PC-3 (cell line): ENCODE measurements at regions not wholly inside any gene's neighbourhood (a gene's known extent, or its start where the extent isn't known, plus 50 kb on each side); places are given as distances from the start of the nearest gene placed in this dataset.

Experiments
- EZH2phosphoT487 ChIP-seq: fragments of 300-600 bp; sonication (generic); IDR thresholded peaks from 2 replicates; pipeline ENCODE4 v1.6.1; 2018; ENCODE audit warnings: mild to moderate bottlenecking, antibody characterized with exemption, low read length, borderline replicate concordance
- TF ChIP-seq, protein P1 (sequence below): fragments of 300-600 bp; sonication (generic); conservative IDR thresholded peaks from 2 replicates; pipeline ENCODE4 v1.5.1; 2017; ENCODE audit warnings: antibody characterized with exemption, low read depth, mild to moderate bottlenecking, low read length

DNA sequence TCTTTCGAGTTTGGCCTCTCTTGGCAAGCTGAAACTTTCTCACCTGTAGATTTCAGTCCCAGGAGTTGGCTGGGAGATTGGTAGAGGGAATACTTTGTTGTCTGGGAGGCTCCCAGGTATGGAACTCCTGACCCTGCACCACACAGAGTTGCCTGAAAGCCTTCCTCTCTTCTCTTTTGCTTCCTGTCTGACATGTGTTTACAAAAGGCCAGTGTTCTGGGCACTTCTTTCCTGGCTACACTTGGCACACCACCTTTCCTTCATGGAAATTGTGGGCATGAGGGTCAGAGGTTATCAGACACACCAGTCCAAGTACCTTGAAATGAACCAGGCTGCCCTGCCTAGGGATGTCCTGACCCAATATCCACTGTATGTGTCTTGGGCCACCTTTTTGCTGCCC lies 123.7 kb downstream of the ABHD5 start:
- TF ChIP-seq, protein P1, sequence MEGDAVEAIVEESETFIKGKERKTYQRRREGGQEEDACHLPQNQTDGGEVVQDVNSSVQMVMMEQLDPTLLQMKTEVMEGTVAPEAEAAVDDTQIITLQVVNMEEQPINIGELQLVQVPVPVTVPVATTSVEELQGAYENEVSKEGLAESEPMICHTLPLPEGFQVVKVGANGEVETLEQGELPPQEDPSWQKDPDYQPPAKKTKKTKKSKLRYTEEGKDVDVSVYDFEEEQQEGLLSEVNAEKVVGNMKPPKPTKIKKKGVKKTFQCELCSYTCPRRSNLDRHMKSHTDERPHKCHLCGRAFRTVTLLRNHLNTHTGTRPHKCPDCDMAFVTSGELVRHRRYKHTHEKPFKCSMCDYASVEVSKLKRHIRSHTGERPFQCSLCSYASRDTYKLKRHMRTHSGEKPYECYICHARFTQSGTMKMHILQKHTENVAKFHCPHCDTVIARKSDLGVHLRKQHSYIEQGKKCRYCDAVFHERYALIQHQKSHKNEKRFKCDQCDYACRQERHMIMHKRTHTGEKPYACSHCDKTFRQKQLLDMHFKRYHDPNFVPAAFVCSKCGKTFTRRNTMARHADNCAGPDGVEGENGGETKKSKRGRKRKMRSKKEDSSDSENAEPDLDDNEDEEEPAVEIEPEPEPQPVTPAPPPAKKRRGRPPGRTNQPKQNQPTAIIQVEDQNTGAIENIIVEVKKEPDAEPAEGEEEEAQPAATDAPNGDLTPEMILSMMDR = no peak
- TF ChIP-seq EZH2phosphoT487 = no peak
